ENCODE measurements at regions not wholly inside any gene's neighbourhood (a gene's known extent, or its start where the extent isn't known, plus 50 kb on each side); places are given as distances from the start of the nearest gene placed in this dataset.

- WGBS (ENCODE audit: low lambda C conversion rate, missing lambda C conversion rate), result 91% methylated on average over 2 of the region's 2 CpGs
- no peaks in the 10 kb centered on the region for H3K4me1 ChIP-seq (ENCODE audit: insufficient read depth)
- no peak overlapping the region for H2AFZ ChIP-seq
Measured at GRCh38 chr1:70517444-70517843, 106.4 kb downstream of the CTH start.

GRCh38 chr1:70518106-70518505 is 107.0 kb downstream of the CTH start:
- WGBS (ENCODE audit: low lambda C conversion rate, missing lambda C conversion rate), result 100% methylated on average over 1 of the region's 1 CpG

More at GRCh38 chr1:70517444-70517843, 106.4 kb downstream of the CTH start:
- no peak for DNase-seq (ENCODE audit: low spot score)
- TF ChIP-seq, protein P1, sequence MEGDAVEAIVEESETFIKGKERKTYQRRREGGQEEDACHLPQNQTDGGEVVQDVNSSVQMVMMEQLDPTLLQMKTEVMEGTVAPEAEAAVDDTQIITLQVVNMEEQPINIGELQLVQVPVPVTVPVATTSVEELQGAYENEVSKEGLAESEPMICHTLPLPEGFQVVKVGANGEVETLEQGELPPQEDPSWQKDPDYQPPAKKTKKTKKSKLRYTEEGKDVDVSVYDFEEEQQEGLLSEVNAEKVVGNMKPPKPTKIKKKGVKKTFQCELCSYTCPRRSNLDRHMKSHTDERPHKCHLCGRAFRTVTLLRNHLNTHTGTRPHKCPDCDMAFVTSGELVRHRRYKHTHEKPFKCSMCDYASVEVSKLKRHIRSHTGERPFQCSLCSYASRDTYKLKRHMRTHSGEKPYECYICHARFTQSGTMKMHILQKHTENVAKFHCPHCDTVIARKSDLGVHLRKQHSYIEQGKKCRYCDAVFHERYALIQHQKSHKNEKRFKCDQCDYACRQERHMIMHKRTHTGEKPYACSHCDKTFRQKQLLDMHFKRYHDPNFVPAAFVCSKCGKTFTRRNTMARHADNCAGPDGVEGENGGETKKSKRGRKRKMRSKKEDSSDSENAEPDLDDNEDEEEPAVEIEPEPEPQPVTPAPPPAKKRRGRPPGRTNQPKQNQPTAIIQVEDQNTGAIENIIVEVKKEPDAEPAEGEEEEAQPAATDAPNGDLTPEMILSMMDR (IDR thresholded peaks at IDR 0.05; ENCODE audit: poor library complexity), result no peak
- TF ChIP-seq EZH2phosphoT487 (IDR thresholded peaks at IDR 0.05; ENCODE audit: low read depth, severe bottlenecking, unreplicated experiment) (no peak), EZH2 (IDR thresholded peaks at IDR 0.05; ENCODE audit: borderline replicate concordance) (no peak)
- Histone ChIP-seq H3K9me3 (ENCODE audit: low read depth) (no peaks in the 10 kb centered on the region), H3K9me2 (replicated peaks; ENCODE audit: insufficient read depth) (no peaks in the 10 kb centered on the region), H3K79me2 (no peaks in the 10 kb centered on the region), H3K27ac (no peak overlapping the region), H4K20me1 (ENCODE audit: insufficient read depth, poor library complexity, severe bottlenecking) (no peaks in the 10 kb centered on the region), H3K36me3 (replicated peaks; ENCODE audit: insufficient read depth, low read depth) (no peaks in the 10 kb centered on the region), H3K27me3 (no peaks in the 10 kb centered on the region), H3K4me3 (no peak overlapping the region), H3K4me2 (no peak overlapping the region)

DNA sequence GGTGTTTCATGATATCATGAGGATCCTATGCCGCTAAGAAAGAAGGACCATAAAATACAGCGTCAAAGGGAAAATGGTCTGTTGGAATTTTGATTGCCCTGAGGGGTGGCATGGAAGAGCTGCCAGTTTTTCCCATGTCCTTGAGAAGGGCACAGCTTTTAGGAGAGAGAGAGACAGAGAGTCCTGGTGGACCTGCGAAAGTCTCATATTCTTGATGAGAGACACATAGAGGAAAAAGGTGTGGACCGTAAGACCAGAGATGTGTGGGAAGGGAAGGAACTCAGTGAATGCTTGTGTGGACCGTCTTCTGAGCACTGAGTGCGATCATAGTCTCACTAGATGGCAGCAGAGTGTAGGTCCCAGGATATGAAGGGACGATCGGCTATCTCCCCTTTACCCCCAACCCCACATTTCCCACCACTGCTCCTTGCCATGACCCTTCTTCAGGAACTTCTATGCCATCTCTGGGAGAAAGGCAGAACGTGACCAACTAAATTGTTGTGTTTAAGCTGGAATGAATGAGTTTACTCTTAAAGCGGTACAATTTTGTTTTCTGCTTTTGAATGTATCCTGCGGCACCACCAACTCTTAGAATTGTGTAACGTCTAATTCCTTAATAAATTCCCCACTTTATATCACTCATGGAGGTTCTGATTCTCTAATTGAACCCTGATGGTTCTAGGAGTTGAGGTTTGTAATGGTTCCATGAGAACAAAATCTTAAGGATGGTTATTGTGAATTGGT is 117.7 kb downstream of the CTH start:
- Histone ChIP-seq H3K36me3 (replicated peaks; ENCODE audit: insufficient read depth, low read depth) (no peaks in the 10 kb centered on the region), H2AFZ (no peak overlapping the region), H3K27ac (no peak overlapping the region), H3K79me2 (no peaks in the 10 kb centered on the region), H3K9me3 (ENCODE audit: low read depth) (no peaks in the 10 kb centered on the region), H4K20me1 (ENCODE audit: insufficient read depth, poor library complexity, severe bottlenecking) (no peaks in the 10 kb centered on the region), H3K4me1 (ENCODE audit: insufficient read depth) (no peaks in the 10 kb centered on the region), H3K9me2 (replicated peaks; ENCODE audit: insufficient read depth) (no peaks in the 10 kb centered on the region), H3K4me3 (no peak overlapping the region), H3K4me2 (peak overlapping the region; percentile 46), H3K27me3 (peaks cover 2% of the 10 kb centered on the region)
- DNase-seq (ENCODE audit: low spot score), result peak; percentile 61
- TF ChIP-seq EZH2phosphoT487 (IDR thresholded peaks at IDR 0.05; ENCODE audit: low read depth, severe bottlenecking, unreplicated experiment) (no peak), EZH2 (IDR thresholded peaks at IDR 0.05; ENCODE audit: borderline replicate concordance) (no peak)
- TF ChIP-seq, protein P1 (IDR thresholded peaks at IDR 0.05; ENCODE audit: poor library complexity), result peak; percentile 64
- WGBS (ENCODE audit: low lambda C conversion rate, missing lambda C conversion rate), result 45% methylated on average over 12 of the region's 12 CpGs

More at GRCh38 chr1:70518106-70518505, 107.0 kb downstream of the CTH start:
- TF ChIP-seq, protein P1 (IDR thresholded peaks at IDR 0.05; ENCODE audit: poor library complexity), result no peak
- TF ChIP-seq EZH2 (IDR thresholded peaks at IDR 0.05; ENCODE audit: borderline replicate concordance) (no peak), EZH2phosphoT487 (IDR thresholded peaks at IDR 0.05; ENCODE audit: low read depth, severe bottlenecking, unreplicated experiment) (no peak)
- Histone ChIP-seq H3K4me3 (no peak overlapping the region), H3K36me3 (replicated peaks; ENCODE audit: insufficient read depth, low read depth) (no peaks in the 10 kb centered on the region), H3K79me2 (no peaks in the 10 kb centered on the region), H2AFZ (no peak overlapping the region), H3K4me1 (ENCODE audit: insufficient read depth) (no peaks in the 10 kb centered on the region), H4K20me1 (ENCODE audit: insufficient read depth, poor library complexity, severe bottlenecking) (no peaks in the 10 kb centered on the region), H3K4me2 (no peak overlapping the region), H3K27me3 (no peaks in the 10 kb centered on the region), H3K9me2 (replicated peaks; ENCODE audit: insufficient read depth) (no peaks in the 10 kb centered on the region), H3K27ac (no peak overlapping the region), H3K9me3 (ENCODE audit: low read depth) (no peaks in the 10 kb centered on the region)
- no peak for DNase-seq (ENCODE audit: low spot score)
